NCI-H345 treated with DMSO at 0.1 percent for 48 hours (cell line): ENCODE measurements at regions not wholly inside any gene's neighbourhood (a gene's known extent, or its start where the extent isn't known, plus 50 kb on each side); places are given as distances from the start of the nearest gene placed in this dataset.

Experiments
- DNase-seq: peaks from one replicate; lab custom pipeline; 2025; ENCODE audit not compliant: unreplicated experiment; lab: John Stamatoyannopoulos, UW

- no peak for DNase-seq
Observed at GRCh38 chr5:110027527-110028322, 338.0 kb downstream of the MAN2A1 start.

GRCh38 chr5:110031402-110032140, 341.8 kb downstream of the MAN2A1 start:
- no peak for DNase-seq

- DNase-seq = no peak
Observed at GRCh38 chr5:110032376-110032775, 342.6 kb downstream of the MAN2A1 start.

- no peak for DNase-seq
Observed at GRCh38 chr5:110034056-110034600, 344.4 kb downstream of the MAN2A1 start.

- DNase-seq = no peak
Observed at GRCh38 chr5:110038297-110038997, 348.7 kb downstream of the MAN2A1 start.

- no peak for DNase-seq
Observed at GRCh38 chr5:110040178-110040577, 350.5 kb downstream of the MAN2A1 start.

GRCh38 chr5:110043025-110043424, 353.3 kb downstream of the MAN2A1 start:
- DNase-seq = no peak

- no peak for DNase-seq
Observed at GRCh38 chr5:110045158-110045557, 355.4 kb downstream of the MAN2A1 start.

GRCh38 chr5:110048491-110048890, 358.8 kb downstream of the MAN2A1 start:
- no peak for DNase-seq

- no peak for DNase-seq
Observed at GRCh38 chr5:110049816-110050215, 360.1 kb downstream of the MAN2A1 start.

- DNase-seq = no peak
Observed at GRCh38 chr5:110050640-110051345, 361.1 kb downstream of the MAN2A1 start.

GRCh38 chr5:110053205-110053604, 363.5 kb downstream of the MAN2A1 start:
- DNase-seq = no peak

- no peak for DNase-seq
Observed at GRCh38 chr5:110053824-110054223, 364.1 kb downstream of the MAN2A1 start.

- peak; percentile 83 for DNase-seq
Observed at GRCh38 chr5:110054240-110054639, 364.5 kb downstream of the MAN2A1 start.

GRCh38 chr5:110055302-110055701, 365.6 kb downstream of the MAN2A1 start:
- no peak for DNase-seq

- DNase-seq = no peak
Observed at GRCh38 chr5:110056580-110057114, 366.9 kb downstream of the MAN2A1 start.

- DNase-seq = no peak
Observed at GRCh38 chr5:110058175-110058574, 368.4 kb downstream of the MAN2A1 start.

- no peak for DNase-seq
Observed at GRCh38 chr5:110062246-110062645, 372.5 kb downstream of the MAN2A1 start.

- DNase-seq = no peak
Observed at GRCh38 chr5:110063640-110064602, 374.2 kb downstream of the MAN2A1 start.
